ENCODE measurements at regions not wholly inside any gene's neighbourhood (a gene's known extent, or its start where the extent isn't known, plus 50 kb on each side); places are given as distances from the start of the nearest gene placed in this dataset.
A peak's percentile ranks its signal among the peaks of the same experiment; 100 is the strongest.

DNA sequence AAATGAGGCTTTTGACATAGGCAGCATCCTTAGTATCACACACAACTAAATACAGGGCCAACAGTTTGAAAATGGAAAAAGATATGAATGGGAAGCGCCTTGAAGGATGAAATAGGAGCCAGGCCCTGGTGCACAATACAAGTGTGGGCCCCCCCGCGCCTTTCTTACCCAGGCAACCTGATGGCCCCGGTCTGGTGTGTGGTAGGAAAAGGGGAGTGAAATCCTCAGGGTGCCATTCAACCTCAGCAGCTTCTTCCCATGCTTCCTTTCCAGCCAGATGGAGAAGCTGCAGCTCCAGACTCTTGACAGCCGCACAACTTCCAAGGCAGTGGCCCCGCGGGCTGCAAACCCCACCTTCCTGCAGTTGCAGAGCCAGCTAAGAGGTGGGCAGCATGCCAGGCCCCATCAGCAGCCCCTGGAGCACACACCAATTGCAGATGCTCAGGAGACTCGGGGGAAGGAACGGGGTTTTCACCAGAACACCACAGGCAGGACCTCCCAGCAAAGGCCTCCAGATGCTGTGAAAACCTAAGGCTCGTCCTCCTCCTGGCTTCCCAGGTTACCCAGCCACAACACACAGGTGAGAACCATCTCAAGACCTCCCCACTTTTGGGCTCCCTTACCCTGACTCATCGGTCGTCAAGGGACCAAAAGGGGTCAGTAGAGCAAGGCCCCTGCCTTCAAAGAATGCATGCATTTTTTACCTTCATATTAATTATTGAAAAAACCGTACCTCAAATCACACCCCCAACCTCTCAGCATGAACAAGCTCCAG, 101.6 kb downstream of the CPN2 start:
- Histone ChIP-seq H3K4me2 (ENCODE audit: low read length) (no peak overlapping the region), H3K27ac (no peak overlapping the region), H3K79me2 (no peaks in the 10 kb centered on the region), H2AFZ (peak overlapping the region; percentile 8), H3K9ac (no peak overlapping the region), H3K4me1 (peaks cover 18% of the 10 kb centered on the region), H3K27me3 (ENCODE audit: control insufficient read depth, insufficient read depth, low read length) (no peaks in the 10 kb centered on the region), H3K36me3 (ENCODE audit: control insufficient read depth, insufficient read depth, low read length) (no peaks in the 10 kb centered on the region), H3K4me3 (ENCODE audit: low read depth, low read length) (no peak overlapping the region), H3K9me3 (ENCODE audit: control insufficient read depth, low read length) (no peaks in the 10 kb centered on the region)
- no peak for TF ChIP-seq CTCF (IDR thresholded peaks at IDR 0.05)

- no peak overlapping the region for H3K9ac ChIP-seq
- H3K36me3 ChIP-seq (ENCODE audit: control insufficient read depth, insufficient read depth, low read length), result no peaks in the 10 kb centered on the region
- H3K9me3 ChIP-seq (ENCODE audit: control insufficient read depth, low read length), result no peaks in the 10 kb centered on the region
- no peak overlapping the region for H3K4me2 ChIP-seq (ENCODE audit: low read length)
- no peaks in the 10 kb centered on the region for H3K79me2 ChIP-seq
- H3K27me3 ChIP-seq (ENCODE audit: control insufficient read depth, insufficient read depth, low read length), result no peaks in the 10 kb centered on the region
- TF ChIP-seq CTCF (IDR thresholded peaks at IDR 0.05), result no peak
- no peak overlapping the region for H2AFZ ChIP-seq
- H3K4me3 ChIP-seq (ENCODE audit: low read depth, low read length), result no peak overlapping the region
- peaks cover 20% of the 10 kb centered on the region for H3K4me1 ChIP-seq
- no peak overlapping the region for H3K27ac ChIP-seq
Observed at GRCh38 chr3:194250098-194251002, 100.8 kb downstream of the CPN2 start.

DNA sequence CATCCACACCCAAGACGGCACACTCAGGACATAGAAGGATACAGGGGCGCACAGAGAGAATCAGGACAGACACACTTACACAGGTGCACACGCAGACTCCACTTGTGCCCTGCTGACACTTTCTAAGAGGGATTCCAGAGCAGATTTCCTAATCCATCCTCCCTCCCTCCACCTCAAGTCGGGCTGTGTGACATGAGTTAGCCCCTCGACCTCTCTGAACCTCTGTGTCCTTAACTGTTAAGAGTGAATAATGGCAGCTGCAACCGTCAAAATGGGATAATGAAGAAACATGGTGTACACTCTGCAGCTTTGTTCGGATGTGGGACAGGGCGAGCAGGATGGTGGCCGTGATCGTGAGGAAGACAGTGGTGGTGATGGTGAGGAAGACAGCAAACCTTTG, 100.1 kb downstream of the CPN2 start:
- H3K4me3 ChIP-seq (ENCODE audit: low read depth, low read length), result no peak overlapping the region
- no peaks in the 10 kb centered on the region for H3K79me2 ChIP-seq
- H3K27ac ChIP-seq, result no peak overlapping the region
- no peaks in the 10 kb centered on the region for H3K27me3 ChIP-seq (ENCODE audit: control insufficient read depth, insufficient read depth, low read length)
- no peak overlapping the region for H2AFZ ChIP-seq
- TF ChIP-seq CTCF (IDR thresholded peaks at IDR 0.05), result no peak
- H3K9ac ChIP-seq, result no peak overlapping the region
- no peak overlapping the region for H3K4me2 ChIP-seq (ENCODE audit: low read length)
- no peaks in the 10 kb centered on the region for H3K36me3 ChIP-seq (ENCODE audit: control insufficient read depth, insufficient read depth, low read length)
- peaks cover 24% of the 10 kb centered on the region for H3K4me1 ChIP-seq
- no peaks in the 10 kb centered on the region for H3K9me3 ChIP-seq (ENCODE audit: control insufficient read depth, low read length)

- TF ChIP-seq CTCF (IDR thresholded peaks at IDR 0.05), result no peak
- H3K27ac ChIP-seq, result no peak overlapping the region
- H3K79me2 ChIP-seq, result no peaks in the 10 kb centered on the region
Observed at GRCh38 chr3:194251461-194251860, 99.7 kb downstream of the CPN2 start.

More at GRCh38 chr3:194251461-194251860, 99.7 kb downstream of the CPN2 start:
- no peak overlapping the region for H3K4me2 ChIP-seq (ENCODE audit: low read length)
- H3K4me3 ChIP-seq (ENCODE audit: low read depth, low read length), result no peak overlapping the region
- H2AFZ ChIP-seq, result no peak overlapping the region
- no peaks in the 10 kb centered on the region for H3K27me3 ChIP-seq (ENCODE audit: control insufficient read depth, insufficient read depth, low read length)
- H3K9me3 ChIP-seq (ENCODE audit: control insufficient read depth, low read length), result no peaks in the 10 kb centered on the region
- H3K36me3 ChIP-seq (ENCODE audit: control insufficient read depth, insufficient read depth, low read length), result no peaks in the 10 kb centered on the region
- H3K9ac ChIP-seq, result no peak overlapping the region
- peaks cover 25% of the 10 kb centered on the region for H3K4me1 ChIP-seq

All from parathyroid adenoma (tissue), 2 donors.